ENCODE measurements at regions not wholly inside any gene's neighbourhood (a gene's known extent, or its start where the extent isn't known, plus 50 kb on each side); places are given as distances from the start of the nearest gene placed in this dataset.

DNA sequence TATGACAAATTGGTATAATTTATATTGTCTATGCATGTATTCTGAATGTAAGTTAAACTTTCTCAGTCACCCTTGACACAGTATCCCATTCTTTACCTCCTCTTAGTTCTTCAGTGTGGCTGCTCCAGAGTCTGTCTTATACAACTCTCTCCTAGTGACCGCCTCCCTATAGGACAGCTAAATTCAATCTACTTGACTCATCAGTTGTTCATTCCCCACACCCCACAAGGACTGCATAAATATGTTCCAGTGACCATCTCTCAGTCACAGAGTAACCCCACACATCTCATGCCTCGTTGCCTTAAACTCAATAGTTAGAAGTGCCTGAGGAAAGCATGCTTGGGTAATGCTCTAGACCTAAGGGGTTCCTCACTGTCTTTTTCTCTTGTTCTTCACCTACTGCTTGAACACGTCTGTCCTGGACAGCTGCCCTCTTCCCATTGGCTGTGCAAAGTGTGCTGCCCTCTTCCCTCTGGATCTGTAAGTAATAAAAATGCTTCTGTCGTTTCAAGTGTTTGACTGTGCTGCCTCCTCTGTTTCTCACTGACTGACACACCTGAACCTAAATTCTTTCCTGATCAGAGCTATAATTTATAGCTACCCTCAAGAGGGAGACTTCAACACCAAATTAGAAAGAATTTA, 494.6 kb upstream of the GRM3 start:
- in situ Hi-C loops (cut with MboI; ENCODE audit: low sequenced_read_pairs in 4 of 4) = no loop called here
- intact Hi-C loops (cut with DNase I; ENCODE audit: low total_unique reads) = no loop called here
- Histone ChIP-seq H3K4me3 (no peak overlapping the region), H3K9me3 (no peaks in the 10 kb centered on the region), H3K36me3 (no peaks in the 10 kb centered on the region), H3K27ac (no peak overlapping the region), H3K27me3 (no peaks in the 10 kb centered on the region), H3K4me1 (no peaks in the 10 kb centered on the region)
- no peak for DNase-seq
- no peak for ATAC-seq
- TF ChIP-seq POLR2A (IDR thresholded peaks at IDR 0.05) = no peak
- TF ChIP-seq, protein P1, sequence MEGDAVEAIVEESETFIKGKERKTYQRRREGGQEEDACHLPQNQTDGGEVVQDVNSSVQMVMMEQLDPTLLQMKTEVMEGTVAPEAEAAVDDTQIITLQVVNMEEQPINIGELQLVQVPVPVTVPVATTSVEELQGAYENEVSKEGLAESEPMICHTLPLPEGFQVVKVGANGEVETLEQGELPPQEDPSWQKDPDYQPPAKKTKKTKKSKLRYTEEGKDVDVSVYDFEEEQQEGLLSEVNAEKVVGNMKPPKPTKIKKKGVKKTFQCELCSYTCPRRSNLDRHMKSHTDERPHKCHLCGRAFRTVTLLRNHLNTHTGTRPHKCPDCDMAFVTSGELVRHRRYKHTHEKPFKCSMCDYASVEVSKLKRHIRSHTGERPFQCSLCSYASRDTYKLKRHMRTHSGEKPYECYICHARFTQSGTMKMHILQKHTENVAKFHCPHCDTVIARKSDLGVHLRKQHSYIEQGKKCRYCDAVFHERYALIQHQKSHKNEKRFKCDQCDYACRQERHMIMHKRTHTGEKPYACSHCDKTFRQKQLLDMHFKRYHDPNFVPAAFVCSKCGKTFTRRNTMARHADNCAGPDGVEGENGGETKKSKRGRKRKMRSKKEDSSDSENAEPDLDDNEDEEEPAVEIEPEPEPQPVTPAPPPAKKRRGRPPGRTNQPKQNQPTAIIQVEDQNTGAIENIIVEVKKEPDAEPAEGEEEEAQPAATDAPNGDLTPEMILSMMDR (IDR thresholded peaks at IDR 0.05 in 4 of 5, conservative IDR thresholded peaks at IDR 0.05 in 1 of 5) = no peak

DNA sequence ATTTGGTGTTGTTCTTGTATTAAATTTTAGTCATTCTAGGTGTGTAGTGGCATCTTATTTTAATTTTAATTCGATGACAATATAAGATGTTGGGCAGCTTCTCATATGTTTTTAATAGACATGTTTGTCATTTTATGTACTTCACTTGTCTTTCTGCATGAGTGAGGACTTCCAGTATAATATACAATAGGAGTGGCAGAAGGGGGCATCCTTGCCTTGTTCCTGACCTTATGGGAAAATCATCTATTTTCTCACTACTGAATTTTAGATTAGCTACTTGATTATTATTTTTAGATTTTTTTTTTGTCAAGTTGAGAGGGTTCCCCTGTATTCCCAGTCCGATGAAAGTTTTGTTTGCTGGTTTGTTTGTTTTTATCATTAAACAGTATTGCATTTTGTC, 495.2 kb upstream of the GRM3 start:
- H3K27me3 ChIP-seq = no peaks in the 10 kb centered on the region
- H3K9me3 ChIP-seq = no peaks in the 10 kb centered on the region
- in situ Hi-C loops (cut with MboI; ENCODE audit: low sequenced_read_pairs in 4 of 4) = no loop called here
- no peaks in the 10 kb centered on the region for H3K36me3 ChIP-seq
- no peak overlapping the region for H3K27ac ChIP-seq
- no peak overlapping the region for H3K4me3 ChIP-seq
- ATAC-seq = no peak
- no peaks in the 10 kb centered on the region for H3K4me1 ChIP-seq
- TF ChIP-seq POLR2A (IDR thresholded peaks at IDR 0.05) = no peak
- TF ChIP-seq, protein P1 (IDR thresholded peaks at IDR 0.05 in 4 of 5, conservative IDR thresholded peaks at IDR 0.05 in 1 of 5) = no peak
- no peak for DNase-seq
- intact Hi-C loops (cut with DNase I; ENCODE audit: low total_unique reads) = no loop called here

DNA sequence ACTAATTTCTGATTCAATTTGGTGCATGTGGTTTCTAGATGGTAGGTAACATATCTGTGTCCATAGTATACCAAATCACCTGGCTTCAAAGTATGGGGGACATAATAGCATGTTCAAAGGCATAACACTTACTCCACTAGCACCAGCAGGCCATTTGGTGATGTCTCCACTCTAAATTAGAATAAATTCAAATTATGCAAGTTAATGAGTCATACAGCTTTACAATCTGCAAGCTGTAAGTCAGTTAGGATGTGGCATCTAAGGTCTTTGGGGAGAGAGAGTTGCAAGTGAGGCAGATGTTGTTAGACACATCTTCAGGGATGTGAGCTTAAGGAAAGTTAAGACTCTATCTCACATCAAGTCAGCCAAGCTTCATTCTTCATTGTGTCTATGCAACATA, 506.4 kb upstream of the GRM3 start:
- H3K27ac ChIP-seq = no peak overlapping the region
- no peaks in the 10 kb centered on the region for H3K27me3 ChIP-seq
- DNase-seq = no peak
- H3K36me3 ChIP-seq = no peaks in the 10 kb centered on the region
- no peaks in the 10 kb centered on the region for H3K4me1 ChIP-seq
- no peaks in the 10 kb centered on the region for H3K9me3 ChIP-seq
- TF ChIP-seq POLR2A (IDR thresholded peaks at IDR 0.05) = no peak
- TF ChIP-seq, protein P1 (IDR thresholded peaks at IDR 0.05 in 4 of 5, conservative IDR thresholded peaks at IDR 0.05 in 1 of 5) = no peak
- H3K4me3 ChIP-seq = no peak overlapping the region
- ATAC-seq = no peak
- intact Hi-C loops (cut with DNase I; ENCODE audit: low total_unique reads) = no loop called here
- in situ Hi-C loops (cut with MboI; ENCODE audit: low sequenced_read_pairs in 4 of 4) = no loop called here

DNA sequence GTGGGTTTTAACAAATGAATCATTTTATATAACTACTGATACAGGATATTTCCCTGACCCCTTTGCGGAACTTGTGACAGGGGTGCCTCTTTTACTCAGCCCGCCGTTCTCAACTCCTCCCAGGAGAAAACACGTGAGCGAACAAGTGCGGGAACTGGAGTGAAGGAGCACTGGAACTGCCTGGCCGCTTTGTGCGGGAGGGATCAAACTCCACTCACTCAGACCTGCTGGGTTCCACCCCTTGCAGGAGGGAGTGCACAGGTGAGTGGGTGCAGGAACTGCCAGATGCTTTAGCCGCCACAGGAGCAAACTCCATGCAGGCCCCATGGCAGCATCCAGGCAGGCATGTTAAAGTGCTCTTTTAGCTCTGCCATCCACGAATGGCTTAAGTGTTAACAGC, 513.4 kb upstream of the GRM3 start:
- Histone ChIP-seq H3K9me3 (no peaks in the 10 kb centered on the region), H3K4me3 (no peak overlapping the region), H3K27me3 (no peaks in the 10 kb centered on the region), H3K27ac (no peak overlapping the region), H3K36me3 (no peaks in the 10 kb centered on the region), H3K4me1 (no peaks in the 10 kb centered on the region)
- no peak for ATAC-seq
- in situ Hi-C loops (cut with MboI; ENCODE audit: low sequenced_read_pairs in 4 of 4) = no loop called here
- no peak for DNase-seq
- TF ChIP-seq POLR2A (IDR thresholded peaks at IDR 0.05) = no peak
- TF ChIP-seq, protein P1 (IDR thresholded peaks at IDR 0.05 in 4 of 5, conservative IDR thresholded peaks at IDR 0.05 in 1 of 5) = no peak
- intact Hi-C loops (cut with DNase I; ENCODE audit: low total_unique reads) = no loop called here

DNA sequence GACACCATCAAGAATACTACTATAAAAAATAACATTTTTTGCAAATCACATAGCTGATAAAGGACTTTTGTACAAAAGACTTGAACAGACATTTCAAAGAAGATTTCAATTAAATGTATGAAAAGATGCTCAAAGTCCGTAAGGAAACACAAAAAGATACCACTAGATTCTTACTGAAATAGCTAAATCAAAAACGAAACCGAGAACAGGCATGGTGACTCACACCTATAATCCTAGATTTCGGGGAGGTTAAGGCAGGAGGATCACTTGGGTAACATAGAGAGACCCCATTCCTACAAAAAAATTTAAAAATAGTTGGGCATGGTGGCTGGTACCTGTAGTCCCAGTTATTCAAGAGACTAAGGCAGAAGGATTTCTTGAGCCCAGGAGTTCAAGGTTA, 520.2 kb upstream of the GRM3 start:
- H3K9me3 ChIP-seq = no peaks in the 10 kb centered on the region
- H3K4me1 ChIP-seq = no peaks in the 10 kb centered on the region
- TF ChIP-seq, protein P1 (IDR thresholded peaks at IDR 0.05 in 4 of 5, conservative IDR thresholded peaks at IDR 0.05 in 1 of 5) = no peak
- TF ChIP-seq POLR2A (IDR thresholded peaks at IDR 0.05) = no peak
- ATAC-seq (no peak), DNase-seq (no peak)
- no peaks in the 10 kb centered on the region for H3K27me3 ChIP-seq
- no peak overlapping the region for H3K4me3 ChIP-seq
- H3K27ac ChIP-seq = no peak overlapping the region
- in situ Hi-C loops (cut with MboI; ENCODE audit: low sequenced_read_pairs in 4 of 4) (no loop called here), intact Hi-C loops (cut with DNase I; ENCODE audit: low total_unique reads) (no loop called here)
- H3K36me3 ChIP-seq = no peaks in the 10 kb centered on the region
